ENCODE measurements at regions not wholly inside any gene's neighbourhood (a gene's known extent, or its start where the extent isn't known, plus 50 kb on each side); places are given as distances from the start of the nearest gene placed in this dataset.

GRCh38 chr2:153404792-153405191 is 73.8 kb downstream of the RPRM start:
- WGBS, result 52% methylated on average over 1 of the region's 1 CpG

GRCh38 chr2:153403940-153404339 is 74.6 kb downstream of the RPRM start:
- H3K4me1 ChIP-seq (ENCODE audit: control insufficient read depth in 4 of 4, insufficient read depth in 4 of 4, low read length in 3 of 4), result no peaks in the 10 kb centered on the region
- no peaks in the 10 kb centered on the region for H3K36me3 ChIP-seq (ENCODE audit: control insufficient read depth in 4 of 4, insufficient read depth in 3 of 4, low read depth in 1 of 4, low read length in 3 of 4)
- no peak overlapping the region for H3K4me3 ChIP-seq (ENCODE audit: low read depth in 1 of 3, low read length in 3 of 3)
- no peaks in the 10 kb centered on the region for H3K9me3 ChIP-seq (ENCODE audit: control insufficient read depth in 4 of 4, low read length in 3 of 4)
- H3K27me3 ChIP-seq (ENCODE audit: control insufficient read depth in 4 of 4, insufficient read depth in 4 of 4, low read length in 3 of 4), result no peaks in the 10 kb centered on the region
- H3K9ac ChIP-seq (ENCODE audit: low read depth in 1 of 2, low read length in 2 of 2), result no peak overlapping the region
- H3K27ac ChIP-seq (ENCODE audit: low read depth in 1 of 2, low read length in 2 of 2), result no peak overlapping the region
- 71% methylated on average over 2 of the region's 2 CpGs for WGBS
- DNase-seq (ENCODE audit: low spot score), result no peak
- no peak for TF ChIP-seq RAD21 (IDR thresholded peaks at IDR 0.05)
- TF ChIP-seq ATF3 (IDR thresholded peaks at IDR 0.05), result no peak
- no peak for TF ChIP-seq EGR1 (IDR thresholded peaks at IDR 0.05; ENCODE audit: low read depth in 2 of 2)
- TF ChIP-seq ZBTB33 (IDR thresholded peaks at IDR 0.05), result no peak
- no peak for TF ChIP-seq FOXA2 (IDR thresholded peaks at IDR 0.05)
- TF ChIP-seq FOXA1 (IDR thresholded peaks at IDR 0.05), result no peak
- TF ChIP-seq REST (IDR thresholded peaks at IDR 0.05), result no peak

More at GRCh38 chr2:153404792-153405191, 73.8 kb downstream of the RPRM start:
- Histone ChIP-seq H3K9ac (ENCODE audit: low read depth in 1 of 2, low read length in 2 of 2) (no peak overlapping the region), H3K9me3 (ENCODE audit: control insufficient read depth in 4 of 4, low read length in 3 of 4) (no peaks in the 10 kb centered on the region), H3K27me3 (ENCODE audit: control insufficient read depth in 4 of 4, insufficient read depth in 4 of 4, low read length in 3 of 4) (no peaks in the 10 kb centered on the region), H3K27ac (ENCODE audit: low read depth in 1 of 2, low read length in 2 of 2) (no peak overlapping the region), H3K4me3 (ENCODE audit: low read depth in 1 of 3, low read length in 3 of 3) (no peak overlapping the region), H3K4me1 (ENCODE audit: control insufficient read depth in 4 of 4, insufficient read depth in 4 of 4, low read length in 3 of 4) (no peaks in the 10 kb centered on the region), H3K36me3 (ENCODE audit: control insufficient read depth in 4 of 4, insufficient read depth in 3 of 4, low read depth in 1 of 4, low read length in 3 of 4) (no peaks in the 10 kb centered on the region)
- DNase-seq (ENCODE audit: low spot score), result no peak
- TF ChIP-seq TAF1 (conservative IDR thresholded peaks at IDR 0.05) (no peak), FOXA1 (IDR thresholded peaks at IDR 0.05) (no peak), GABPA (IDR thresholded peaks at IDR 0.05 in 1 of 2, conservative IDR thresholded peaks at IDR 0.05 in 1 of 2) (no peak), REST (IDR thresholded peaks at IDR 0.05) (no peak), FOXA2 (IDR thresholded peaks at IDR 0.05) (no peak), ZBTB33 (IDR thresholded peaks at IDR 0.05) (no peak), RAD21 (IDR thresholded peaks at IDR 0.05) (no peak), HNF4A (conservative IDR thresholded peaks at IDR 0.05) (no peak), ATF3 (IDR thresholded peaks at IDR 0.05) (no peak), YY1 (IDR thresholded peaks at IDR 0.05) (no peak), RXRA (IDR thresholded peaks at IDR 0.05) (no peak), MAX (IDR thresholded peaks at IDR 0.05) (no peak), JUND (IDR thresholded peaks at IDR 0.05) (no peak), NR2F2 (IDR thresholded peaks at IDR 0.05) (no peak)

Data from liver (tissue), 7 donors.